GM03348 (cell line): ENCODE measurements at regions not wholly inside any gene's neighbourhood (a gene's known extent, or its start where the extent isn't known, plus 50 kb on each side); places are given as distances from the start of the nearest gene placed in this dataset.

Source experiments
- DNase-seq: peaks from one replicate; pipeline ENCODE4 v3.0.0; 2012; ENCODE audit warnings: low spot score

DNA sequence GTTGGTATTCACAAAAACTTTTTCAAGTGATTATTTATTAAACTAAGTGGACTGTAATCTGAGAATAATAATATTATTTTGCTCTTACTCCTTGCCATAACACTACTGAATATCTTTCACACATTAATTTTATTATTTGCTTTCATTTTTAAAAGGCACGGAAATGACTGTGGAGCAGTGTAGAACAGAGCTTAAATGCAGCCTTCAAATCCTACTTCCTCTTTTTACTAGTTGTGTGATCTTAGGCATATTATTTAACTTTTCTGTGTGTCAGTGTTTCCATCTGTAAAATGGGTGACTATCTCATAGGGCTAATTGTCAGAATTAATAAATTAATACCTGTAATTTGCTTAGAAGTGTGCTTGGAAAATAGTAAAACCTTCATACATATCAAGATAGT lies 55.5 kb upstream of the SLC8A1 start:
- DNase-seq = no peak

DNA sequence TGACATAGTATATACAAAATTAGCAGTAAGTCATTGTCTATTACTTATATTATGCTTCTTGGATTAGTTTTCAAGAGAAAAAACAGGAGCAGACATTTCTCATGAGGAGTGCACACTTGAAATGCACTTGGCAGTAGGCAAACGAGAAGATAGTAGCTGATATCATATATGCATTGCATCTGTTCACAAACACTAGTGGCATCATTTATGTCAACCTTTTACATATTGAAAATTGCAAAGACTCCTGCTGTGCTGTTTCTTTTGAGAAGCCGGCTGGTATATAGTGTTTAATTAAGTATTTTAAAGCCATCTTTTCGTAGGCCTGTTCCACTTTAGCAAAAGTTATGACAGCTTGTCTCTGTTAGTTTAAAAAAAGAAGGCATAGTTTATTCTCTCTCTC lies 58.4 kb upstream of the SLC8A1 start:
- no peak for DNase-seq

DNA sequence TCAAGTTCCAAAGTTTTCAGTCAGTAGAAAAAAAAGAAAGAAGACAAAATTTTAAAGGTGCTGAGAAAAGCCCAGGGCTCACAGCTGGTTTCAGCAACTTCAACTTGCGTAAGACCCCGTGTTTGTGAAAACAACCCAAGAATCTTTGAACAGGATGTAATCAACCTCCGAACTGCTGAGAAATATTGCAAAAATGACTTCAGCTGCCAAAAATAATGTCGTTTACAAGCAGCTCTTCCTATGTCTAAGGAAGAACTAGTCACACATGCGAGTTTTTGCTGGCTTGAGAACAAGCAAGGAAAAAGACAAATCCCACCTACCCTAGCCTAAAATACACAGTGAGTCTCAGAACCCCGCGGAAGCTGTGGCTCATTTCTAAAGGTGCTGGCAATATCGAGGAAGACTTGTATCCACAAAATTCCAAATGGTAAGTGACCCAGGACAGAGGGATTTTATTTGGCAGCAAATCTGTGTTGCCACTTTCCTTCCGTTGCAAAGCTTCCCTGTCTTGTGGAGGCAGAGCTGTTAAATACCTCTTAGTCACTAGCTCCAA lies 59.8 kb upstream of the SLC8A1 start:
- DNase-seq = peak; percentile 66

DNA sequence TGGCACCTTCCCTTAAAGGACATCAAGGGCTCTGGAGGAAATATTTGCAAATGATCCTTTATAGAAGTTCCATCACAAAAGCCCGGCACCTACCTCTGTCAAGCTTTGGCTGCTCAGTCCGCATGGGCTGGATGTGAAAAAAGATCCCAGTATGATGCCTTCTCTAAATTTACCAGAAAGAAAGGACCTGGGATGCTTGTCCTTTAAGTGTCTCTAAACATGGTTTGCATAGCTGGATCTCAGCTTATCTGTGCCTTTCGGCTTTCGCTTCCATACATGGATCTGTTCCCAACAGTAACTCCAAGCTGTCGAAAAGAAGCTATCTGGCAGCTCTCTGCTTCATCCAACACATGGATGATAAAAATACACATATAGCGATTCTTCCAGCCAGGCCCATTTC lies 60.4 kb upstream of the SLC8A1 start:
- DNase-seq = no peak

DNA sequence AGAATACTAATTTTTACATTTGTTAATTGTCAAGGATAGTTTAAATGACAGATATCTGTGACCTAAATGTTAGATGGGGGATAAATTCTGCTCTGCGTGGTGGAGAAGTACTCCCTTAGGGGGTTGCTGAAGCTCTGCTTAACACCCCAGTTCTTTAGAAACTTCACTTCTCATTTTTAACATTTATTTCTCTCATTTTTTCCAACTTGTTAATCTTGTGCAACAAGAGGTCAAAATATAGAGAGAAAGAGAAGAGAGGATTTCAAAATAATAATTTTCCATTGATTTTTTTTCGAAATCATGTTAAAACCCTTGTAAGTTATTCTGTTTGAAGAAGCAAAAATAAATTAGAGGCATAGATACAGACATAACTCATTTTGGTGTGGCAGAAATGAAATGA lies 61.3 kb upstream of the SLC8A1 start:
- no peak for DNase-seq

DNA sequence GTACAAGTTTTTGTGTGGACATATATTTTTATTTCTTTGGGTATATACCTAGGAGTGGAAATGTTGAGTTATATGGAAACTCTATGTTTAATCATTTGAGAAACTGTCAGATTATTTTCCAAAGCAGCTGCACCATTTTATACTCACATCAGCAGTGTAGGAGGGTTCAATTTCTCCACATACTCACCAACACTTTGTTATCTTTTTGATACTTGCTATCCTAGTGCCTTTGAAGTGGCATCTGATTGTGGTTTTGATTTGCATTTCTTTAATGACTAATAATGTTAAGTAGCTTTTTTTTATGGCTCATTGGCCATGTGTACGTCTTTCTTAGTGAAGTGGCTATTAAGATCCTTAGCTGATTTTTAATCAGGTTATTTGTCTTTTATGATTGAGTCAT lies 64.7 kb upstream of the SLC8A1 start:
- no peak for DNase-seq

DNA sequence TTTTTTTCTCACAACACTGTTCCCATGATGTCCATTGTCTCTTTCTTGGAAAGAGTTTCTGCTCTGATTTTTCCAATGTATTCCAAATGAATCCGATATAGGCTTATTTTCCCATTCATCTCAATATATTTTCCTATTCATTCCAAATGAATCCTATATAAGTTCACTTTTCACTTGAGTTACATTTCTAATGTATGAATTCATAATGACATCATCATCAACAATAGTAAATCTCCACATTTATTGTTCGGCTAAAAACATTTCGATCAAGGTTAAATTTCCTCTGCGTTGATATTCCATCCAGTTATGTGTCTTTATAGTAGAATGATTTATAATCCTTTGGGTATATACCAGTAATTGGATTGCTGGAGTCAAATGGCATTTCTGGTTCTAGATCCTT lies 76.7 kb upstream of the SLC8A1 start:
- no peak for DNase-seq

DNA sequence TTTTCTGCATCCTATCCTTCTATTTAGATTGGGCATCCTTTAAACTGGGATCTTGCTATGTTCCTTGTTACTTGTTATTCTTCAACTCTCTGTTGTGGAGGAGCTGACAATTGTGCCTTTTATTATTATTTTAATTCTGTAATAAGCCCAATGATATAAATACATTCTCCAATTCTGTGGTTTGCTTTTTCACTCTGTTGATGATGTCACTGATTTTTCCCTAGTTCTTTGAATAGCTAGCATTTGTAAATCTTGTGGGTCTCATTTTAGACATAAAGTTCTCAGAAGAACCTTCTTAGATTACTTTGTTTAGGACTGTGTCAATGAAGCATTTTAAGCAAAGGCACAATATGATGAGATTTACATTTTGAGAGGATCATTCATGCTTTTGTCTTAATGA lies 79.5 kb upstream of the SLC8A1 start:
- no peak for DNase-seq

DNA sequence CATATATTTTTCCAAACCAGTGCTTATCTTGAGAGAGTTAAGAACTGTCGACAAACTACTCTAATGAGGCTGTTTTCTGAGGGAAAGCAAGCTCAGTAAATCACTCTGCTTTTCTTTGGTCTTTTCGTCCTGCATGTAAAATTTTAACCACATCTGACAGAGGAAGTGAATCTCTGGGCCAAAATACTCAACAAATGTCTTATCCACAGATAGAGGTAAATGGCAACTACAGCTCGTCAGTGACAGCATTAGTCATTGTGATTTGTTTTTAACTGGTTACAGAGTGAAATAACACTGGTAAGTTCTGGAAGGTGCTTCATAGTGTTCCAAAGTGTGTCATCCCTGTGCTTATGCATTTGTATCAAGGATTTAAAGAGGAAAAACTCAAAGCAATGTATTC lies 82.6 kb upstream of the SLC8A1 start:
- DNase-seq = no peak

DNA sequence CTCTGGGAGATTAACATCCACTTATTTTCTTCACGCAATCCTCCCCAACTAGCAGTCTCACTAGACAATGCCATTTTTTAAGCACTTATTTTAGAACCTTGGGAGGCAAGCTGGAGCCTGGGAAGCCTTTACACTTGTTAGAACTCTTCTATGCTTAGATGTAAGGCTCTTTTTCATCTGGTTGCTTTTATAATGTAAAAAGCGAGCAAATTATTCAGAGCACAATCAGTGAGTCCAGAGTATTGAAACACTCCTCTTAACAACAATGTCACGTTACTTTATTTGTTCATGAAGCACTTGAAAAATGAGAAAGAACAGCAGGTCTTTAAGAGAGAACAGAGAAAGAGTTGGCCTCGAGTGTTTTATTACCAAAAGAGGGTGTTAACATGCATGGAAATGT lies 84.1 kb upstream of the SLC8A1 start:
- DNase-seq = no peak

DNA sequence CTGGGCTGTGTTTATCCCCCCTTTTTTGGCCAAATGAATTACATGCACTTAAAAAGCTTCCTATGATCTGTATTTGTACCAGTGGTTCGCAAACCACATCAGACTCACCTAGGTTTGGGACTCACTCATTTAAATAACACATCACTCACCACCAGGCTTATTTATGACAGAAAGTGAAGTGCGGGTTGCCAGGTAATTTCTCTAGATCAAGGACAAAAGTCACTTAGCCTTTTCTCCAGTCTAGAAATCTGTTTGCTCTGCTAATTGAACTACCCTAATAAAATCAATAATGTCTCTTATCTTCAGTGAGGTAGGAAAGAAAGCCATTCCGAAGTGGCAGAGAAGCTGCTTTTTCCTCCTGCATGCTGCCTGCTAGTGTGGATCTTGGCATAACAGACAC lies 88.1 kb upstream of the SLC8A1 start:
- DNase-seq = no peak

DNA sequence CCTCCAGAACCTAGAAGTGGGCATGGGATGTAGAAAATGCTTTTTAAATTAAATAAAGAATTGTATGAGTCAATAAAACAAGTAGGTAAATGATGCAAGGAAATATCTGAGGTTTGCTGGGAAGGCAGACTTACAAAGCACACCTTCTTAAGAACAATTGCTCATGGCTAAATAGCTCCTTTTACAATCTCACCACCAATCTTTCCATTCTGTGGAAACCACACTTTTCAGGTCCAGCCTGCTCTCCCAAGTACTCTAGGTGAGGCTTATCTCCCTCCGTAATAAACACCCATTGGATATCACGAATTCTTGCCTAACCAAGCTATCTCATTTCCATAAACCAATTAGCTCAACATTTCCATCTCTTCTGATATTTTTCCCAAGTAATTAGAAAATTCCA lies 91.5 kb upstream of the SLC8A1 start:
- DNase-seq = no peak

DNA sequence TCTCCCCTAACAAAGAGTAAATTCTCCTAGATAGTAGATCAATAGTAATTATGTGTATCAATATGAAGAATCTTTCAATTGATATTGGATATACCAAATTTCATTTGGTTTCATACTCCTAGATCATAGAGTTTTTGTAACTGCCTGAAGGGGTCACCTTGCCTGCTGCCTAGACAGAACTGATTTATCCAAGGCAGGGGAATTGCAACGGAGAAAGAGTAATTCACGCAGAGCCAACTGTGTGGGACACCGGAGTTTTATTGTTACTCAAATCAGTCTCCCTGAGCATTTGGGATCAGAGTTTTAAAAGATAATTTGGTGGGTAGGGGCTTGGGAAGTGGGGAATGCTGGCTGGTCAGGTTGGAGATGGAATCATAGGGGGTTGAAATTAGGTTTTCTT lies 92.2 kb upstream of the SLC8A1 start:
- DNase-seq = no peak

DNA sequence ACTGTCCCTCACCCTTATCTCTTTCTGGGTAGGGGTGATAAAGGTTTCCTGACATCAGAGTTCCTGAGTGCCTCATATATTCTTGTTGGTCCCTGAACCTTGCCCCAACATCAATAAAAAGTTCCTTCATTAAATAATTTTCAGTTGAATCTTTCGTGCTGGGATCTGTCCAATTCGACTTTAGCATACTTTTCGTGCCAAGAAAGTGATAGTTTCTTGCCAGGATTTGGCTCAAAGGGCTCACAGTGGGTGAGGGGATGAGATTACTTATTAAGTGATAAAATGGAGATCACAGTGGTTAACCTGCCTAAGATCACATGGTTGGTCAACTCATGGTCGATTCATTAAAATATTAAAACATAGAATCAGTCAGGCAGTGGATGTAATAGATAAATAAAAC lies 93.8 kb upstream of the SLC8A1 start:
- no peak for DNase-seq

DNA sequence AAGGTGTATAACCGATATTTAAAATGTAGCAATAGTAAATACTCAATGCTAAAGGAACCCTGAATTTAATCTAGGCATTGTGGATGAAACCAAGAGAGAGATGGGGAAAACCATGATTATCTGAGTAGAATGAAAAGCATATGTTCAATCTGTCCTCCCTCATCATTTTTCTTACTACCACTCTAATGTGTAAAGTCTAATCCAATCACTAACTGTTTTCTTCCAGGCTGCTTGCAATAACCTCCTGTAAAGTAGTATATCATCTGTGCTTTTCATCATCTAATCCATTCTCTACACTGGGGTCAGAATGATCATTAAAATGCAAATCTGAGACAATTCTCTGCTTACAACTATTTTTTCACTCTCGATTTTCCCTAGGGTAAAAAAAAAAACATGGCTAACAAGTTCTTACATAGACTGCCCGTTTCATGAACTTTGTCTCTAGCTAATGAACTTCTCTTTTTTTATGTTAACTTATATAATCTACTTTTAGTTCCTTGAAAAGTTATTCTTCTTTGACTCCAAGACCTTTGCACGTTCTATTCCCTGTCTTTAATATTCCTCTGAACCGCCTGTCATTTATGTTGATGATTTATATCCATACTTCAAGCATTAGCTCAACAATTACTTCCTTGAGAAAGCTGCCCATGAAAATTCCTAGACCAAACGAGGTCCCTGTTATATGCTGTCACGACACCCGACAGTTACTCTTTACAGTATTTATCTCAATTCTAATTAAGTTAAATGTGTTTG lies 94.7 kb upstream of the SLC8A1 start:
- no peak for DNase-seq

DNA sequence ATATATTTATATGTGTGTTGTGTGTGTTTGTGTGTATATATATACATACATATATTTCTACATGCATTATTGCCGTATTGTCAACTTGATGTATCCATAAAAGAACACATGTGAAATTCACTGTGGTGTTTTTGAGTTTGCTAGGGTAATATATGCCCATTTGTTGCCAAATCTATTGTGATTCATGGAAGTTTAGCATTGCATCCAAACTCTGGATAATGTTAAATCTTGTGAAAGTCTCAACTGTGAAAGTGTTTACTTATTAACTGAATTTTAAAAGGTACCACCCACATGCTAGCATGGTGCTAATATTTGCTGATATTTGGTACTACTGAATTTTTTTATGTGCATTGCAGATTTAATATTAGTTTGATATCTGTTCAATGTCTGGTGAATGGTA lies 96.6 kb upstream of the SLC8A1 start:
- no peak for DNase-seq

DNA sequence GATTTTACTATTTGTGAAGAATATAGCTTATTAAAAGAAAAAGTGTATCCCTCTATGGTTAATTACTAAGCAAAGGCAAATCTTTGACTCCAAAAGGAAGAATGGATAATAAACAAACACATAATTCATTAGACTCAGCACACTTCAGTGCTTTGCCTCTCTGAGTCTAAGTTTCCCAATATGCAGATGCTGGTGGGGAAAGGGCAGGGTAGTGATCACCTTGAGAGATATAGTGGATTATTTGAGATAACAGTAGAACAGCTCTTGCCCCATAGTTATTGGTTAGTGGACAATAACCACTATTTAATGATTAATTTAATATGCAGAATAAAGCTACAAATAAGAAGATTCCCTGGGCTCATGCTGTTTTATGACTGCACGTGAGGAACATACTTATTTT lies 98.2 kb upstream of the SLC8A1 start:
- DNase-seq = no peak

DNA sequence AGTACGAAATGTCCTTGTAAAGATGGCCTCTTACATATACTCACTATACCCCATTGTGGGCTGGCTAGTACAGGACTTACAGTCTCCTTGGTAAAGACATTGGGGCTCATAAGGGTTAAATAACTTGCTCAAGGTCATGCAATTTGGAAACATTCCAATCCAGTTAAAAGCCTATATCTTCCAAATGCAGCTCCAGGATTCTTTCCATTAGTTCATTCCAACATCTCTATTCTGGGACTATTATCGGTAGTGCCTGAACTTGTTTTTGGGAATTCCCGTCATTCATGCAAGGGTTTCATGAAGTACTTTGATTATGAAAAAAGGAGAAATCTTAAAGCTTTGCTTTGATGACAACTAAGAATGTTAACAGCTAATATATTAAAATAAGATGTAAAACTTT lies 99.2 kb upstream of the SLC8A1 start:
- DNase-seq = no peak

DNA sequence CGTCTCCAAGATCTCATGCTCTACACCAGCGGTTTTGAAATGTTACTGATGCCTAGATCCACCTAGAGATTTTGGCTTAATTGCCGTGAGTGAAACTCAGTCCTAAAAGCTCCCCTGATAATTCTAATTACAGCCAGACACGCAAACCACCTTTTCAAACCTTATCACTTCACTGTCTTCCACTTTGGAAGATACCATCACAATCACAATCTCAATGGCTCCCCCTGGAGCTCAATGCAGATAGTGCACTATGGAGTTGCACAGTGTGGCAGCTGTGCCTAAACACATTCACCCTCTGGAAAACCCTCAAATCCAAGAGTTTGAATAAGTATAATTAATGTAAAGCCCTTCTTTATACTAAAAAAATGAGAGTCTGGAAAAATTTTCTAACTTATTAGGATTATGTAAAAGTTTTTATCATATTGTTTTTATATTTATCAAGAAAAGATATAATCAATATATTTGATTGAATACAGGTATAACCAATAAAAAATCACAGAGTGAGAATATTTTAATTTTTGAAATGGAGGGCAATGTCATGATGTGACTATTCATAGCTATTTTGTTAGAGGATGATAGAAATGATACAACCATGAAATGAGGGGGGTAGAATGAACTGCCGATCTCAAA lies 102.9 kb upstream of the SLC8A1 start:
- peak; percentile 40 for DNase-seq

DNA sequence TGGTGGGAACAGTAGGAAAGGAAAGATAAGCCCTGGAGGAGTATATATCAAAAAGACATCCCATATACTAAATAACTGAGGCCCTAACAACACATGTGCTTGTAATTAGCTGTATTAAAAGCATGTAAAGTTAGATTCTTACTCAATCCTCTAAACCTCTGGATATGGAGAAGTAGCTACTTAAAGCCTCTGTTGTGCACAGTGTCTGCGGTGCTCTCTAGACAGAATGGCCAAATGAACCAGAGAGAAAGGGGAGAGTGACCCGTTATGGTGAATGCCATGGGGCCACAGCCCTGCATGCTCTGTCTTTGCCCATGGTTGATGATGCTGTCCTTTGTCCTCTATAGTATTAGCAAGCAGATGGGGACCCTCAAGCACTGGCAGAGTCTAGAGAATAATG lies 104.4 kb upstream of the SLC8A1 start:
- DNase-seq = peak; percentile 2

DNA sequence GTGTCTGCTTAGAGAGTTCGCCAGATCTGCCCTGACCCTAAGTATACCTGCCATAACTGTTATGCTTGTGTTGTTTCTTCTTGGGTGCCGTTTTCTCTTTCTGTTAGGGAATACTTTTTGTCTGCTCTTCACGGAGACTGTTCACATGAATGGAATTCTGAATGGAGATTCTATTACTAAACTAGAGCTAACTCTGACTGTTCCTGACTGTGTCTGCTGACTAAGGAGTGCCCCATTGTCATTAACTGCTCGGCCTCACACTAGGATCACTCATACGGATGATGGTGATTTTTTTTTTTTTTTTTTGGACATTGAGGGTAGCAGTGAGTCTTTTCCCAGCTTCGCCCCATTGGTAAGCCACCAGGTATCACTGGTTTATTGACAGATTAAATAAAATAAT lies 104.8 kb upstream of the SLC8A1 start:
- no peak for DNase-seq

DNA sequence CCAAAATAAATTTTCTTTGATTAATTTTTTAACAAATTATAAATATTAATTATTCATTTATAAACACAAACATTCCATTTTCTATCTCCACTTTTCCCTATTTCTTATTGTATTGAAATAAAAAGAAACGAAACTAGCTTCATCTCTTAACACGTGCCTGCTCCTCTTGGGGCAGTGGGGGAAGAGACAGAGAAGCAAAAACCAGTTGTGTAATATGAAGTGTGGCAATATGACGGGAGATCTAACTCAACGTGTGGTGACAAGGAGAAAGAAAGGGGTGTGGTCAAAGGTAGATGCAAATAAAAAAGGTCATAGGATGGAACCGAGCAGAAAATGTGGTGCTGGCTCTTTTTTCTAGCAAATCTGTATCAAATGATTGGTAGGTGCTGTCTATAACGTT lies 106.9 kb upstream of the SLC8A1 start:
- no peak for DNase-seq

DNA sequence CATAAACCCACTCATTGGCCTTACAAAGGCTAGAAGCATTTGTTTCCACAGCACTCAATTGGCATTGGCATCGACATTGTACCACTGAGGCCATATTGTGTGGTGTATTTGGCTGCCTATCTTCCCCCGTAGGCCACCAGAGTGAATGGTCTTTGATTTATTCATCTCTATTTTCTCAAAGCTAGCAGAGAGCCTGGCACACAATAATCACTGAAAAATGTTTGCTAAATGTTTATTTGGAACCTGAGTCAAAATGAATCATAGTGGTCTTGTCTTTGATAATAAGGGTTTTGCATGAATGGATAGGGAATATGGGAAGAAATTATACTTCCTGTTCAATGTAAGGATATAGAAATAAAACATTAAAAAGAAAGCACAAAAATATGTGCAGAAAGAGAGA lies 107.3 kb upstream of the SLC8A1 start:
- DNase-seq = no peak

DNA sequence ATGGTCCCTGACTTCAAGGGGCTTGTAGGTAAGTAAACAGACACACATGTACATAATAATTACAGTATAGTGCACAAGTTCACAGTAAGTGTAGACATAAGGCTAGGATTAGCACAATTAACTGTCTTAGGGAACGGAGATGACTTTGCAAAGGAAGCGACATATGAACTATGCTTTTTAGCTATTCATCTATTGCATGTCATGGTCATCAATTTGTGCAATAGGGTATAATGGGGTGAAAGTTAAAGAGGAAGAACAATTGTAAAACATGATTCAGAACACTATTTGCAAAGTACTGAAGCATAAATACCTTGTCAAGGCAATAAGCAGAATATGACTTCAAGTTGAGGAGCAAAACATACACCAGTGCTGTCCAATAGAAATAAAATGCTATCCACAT lies 112.3 kb upstream of the SLC8A1 start:
- no peak for DNase-seq
